Smooth muscle cell (in vitro differentiated cells): ENCODE measurements at regions not wholly inside any gene's neighbourhood (a gene's known extent, or its start where the extent isn't known, plus 50 kb on each side); places are given as distances from the start of the nearest gene placed in this dataset.

Source experiments
- DNase-seq: peaks from one replicate; lab custom pipeline; 2025; ENCODE audit not compliant: unreplicated experiment; lab: John Stamatoyannopoulos, UW
- H2AFZ ChIP-seq: fragments of 200-600 bp; sonication (generic); 2 replicates; pipeline ENCODE4 v1.6.0; 2016; ENCODE audit warnings: antibody characterized with exemption, low read depth, mild to moderate bottlenecking
- H3F3A ChIP-seq: fragments of 200-600 bp; sonication (generic); 2 replicates; pipeline ENCODE4 v1.6.0; 2017; ENCODE audit warnings: antibody characterized with exemption, low read depth
- H3K27ac ChIP-seq: fragments of 200-600 bp; sonication (generic); 2 replicates; pipeline ENCODE4 v1.5.1; 2016; ENCODE audit warnings: low read depth, mild to moderate bottlenecking
- H3K27me3 ChIP-seq: fragments of 200-600 bp; sonication (generic); 2 replicates; pipeline ENCODE4 v1.6.1; 2016; ENCODE audit warnings: low read depth, mild to moderate bottlenecking
- H3K36me3 ChIP-seq: fragments of 200-600 bp; sonication (generic); 2 replicates; pipeline ENCODE4 v1.5.1; 2016; ENCODE audit warnings: low read depth
- H3K4me1 ChIP-seq: fragments of 200-600 bp; sonication (generic); 2 replicates; pipeline ENCODE4 v1.5.1; 2016; ENCODE audit warnings: low read depth
- H3K4me2 ChIP-seq: fragments of 200-600 bp; sonication (generic); 2 replicates; pipeline ENCODE4 v1.6.0; 2016; ENCODE audit warnings: mild to moderate bottlenecking
- H3K4me3 ChIP-seq: fragments of 200-600 bp; sonication (generic); 2 replicates; pipeline ENCODE4 v1.5.1; 2016; ENCODE audit warnings: mild to moderate bottlenecking
- H3K79me2 ChIP-seq: fragments of 200-600 bp; sonication (generic); 2 replicates; pipeline ENCODE4 v1.6.0; 2016; ENCODE audit warnings: low read depth, mild to moderate bottlenecking
- H3K9ac ChIP-seq: fragments of 200-600 bp; sonication (generic); 2 replicates; pipeline ENCODE4 v1.6.0; 2016; ENCODE audit warnings: low read depth
- H3K9me3 ChIP-seq: fragments of 200-600 bp; sonication (generic); replicated peaks from 2 replicates; pipeline ENCODE4 v1.5.1; 2016; ENCODE audit warnings: low read depth
- H4K20me1 ChIP-seq: fragments of 200-600 bp; sonication (generic); 2 replicates; pipeline ENCODE4 v1.6.0; 2016; ENCODE audit warnings: low read depth
- CTCF ChIP-seq: fragments of 200-600 bp; sonication (generic); IDR thresholded peaks from 2 replicates; pipeline ENCODE4 v1.5.1; 2017; ENCODE audit warnings: borderline replicate concordance, mild to moderate bottlenecking, antibody characterized with exemption; ENCODE audit not compliant: insufficient read depth, poor library complexity, severe bottlenecking
- WGBS: methylation state at CpG from one replicate; pipeline ENCODE4 v1.1.7; 2016; ENCODE audit warnings: low lambda C conversion rate; 5-methylcytosine and 5-hydroxymethylcytosine counted together

DNA sequence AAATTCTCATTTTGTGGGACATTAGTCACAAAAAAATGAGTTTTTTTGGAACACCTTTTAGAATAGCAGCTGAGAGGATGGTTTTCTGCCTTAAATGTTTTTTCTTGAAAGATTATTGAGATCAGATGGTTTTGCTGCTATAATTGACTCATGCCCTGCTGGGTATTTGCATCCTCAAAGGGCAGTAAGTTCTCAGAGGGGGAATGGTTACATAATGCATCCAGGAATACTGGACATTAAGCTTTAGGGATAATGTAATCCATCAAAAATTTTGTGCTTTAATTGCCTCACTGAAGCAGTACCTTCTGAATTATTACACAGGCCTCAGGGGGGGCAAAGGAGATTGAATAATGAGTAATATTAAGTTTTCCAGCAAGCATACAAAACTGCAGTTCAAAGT is 866.3 kb upstream of the SPRY2 start:
- Histone ChIP-seq H3K9me3 (no peaks in the 10 kb centered on the region), H2AFZ (no peak overlapping the region), H3F3A (no peaks in the 10 kb centered on the region), H3K4me3 (no peak overlapping the region), H3K36me3 (no peaks in the 10 kb centered on the region), H3K4me2 (no peak overlapping the region), H3K9ac (no peak overlapping the region), H3K4me1 (peaks cover 12% of the 10 kb centered on the region), H3K27me3 (no peaks in the 10 kb centered on the region), H4K20me1 (no peaks in the 10 kb centered on the region), H3K27ac (peak overlapping the region; percentile 10), H3K79me2 (no peaks in the 10 kb centered on the region)
- TF ChIP-seq CTCF: no peak
- no peak for DNase-seq

GRCh38 chr13:81203783-81204182 is 862.9 kb upstream of the SPRY2 start:
- Histone ChIP-seq H3K27me3 (no peaks in the 10 kb centered on the region), H4K20me1 (no peaks in the 10 kb centered on the region), H3K9ac (no peak overlapping the region), H3K36me3 (no peaks in the 10 kb centered on the region), H2AFZ (no peak overlapping the region), H3K4me3 (no peak overlapping the region), H3K4me1 (peaks cover 10% of the 10 kb centered on the region), H3K9me3 (no peaks in the 10 kb centered on the region), H3K4me2 (no peak overlapping the region), H3K79me2 (no peaks in the 10 kb centered on the region), H3F3A (no peaks in the 10 kb centered on the region), H3K27ac (no peak overlapping the region)
- no peak for DNase-seq
- 88% methylated on average over 1 of the region's 1 CpG for WGBS
- TF ChIP-seq CTCF: no peak

DNA sequence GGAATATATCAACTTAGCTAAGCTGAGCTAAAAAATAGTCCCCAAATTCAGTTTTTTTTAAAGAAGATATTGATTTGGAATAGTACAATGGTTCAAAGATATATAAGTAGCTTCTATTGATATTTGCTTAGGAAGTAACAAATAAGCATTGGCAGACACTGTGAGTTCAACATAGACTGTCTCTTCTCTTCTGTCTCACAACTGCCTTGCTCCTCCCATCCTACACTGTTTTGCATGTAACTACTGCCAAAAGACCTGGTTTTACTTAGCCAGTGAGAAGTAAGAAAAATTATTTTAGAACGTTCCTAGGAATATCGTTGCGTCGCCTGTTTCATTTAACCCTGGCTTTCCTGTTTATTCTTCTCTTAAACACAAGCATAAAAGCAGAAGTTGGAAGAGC is 859.0 kb upstream of the SPRY2 start:
- WGBS: 94% methylated on average over 4 of the region's 4 CpGs
- Histone ChIP-seq H3K4me3 (no peak overlapping the region), H4K20me1 (no peaks in the 10 kb centered on the region), H3K9ac (no peak overlapping the region), H3K36me3 (no peaks in the 10 kb centered on the region), H3K27ac (no peak overlapping the region), H3F3A (no peaks in the 10 kb centered on the region), H3K4me1 (no peaks in the 10 kb centered on the region), H3K79me2 (no peaks in the 10 kb centered on the region), H3K9me3 (no peaks in the 10 kb centered on the region), H3K27me3 (no peaks in the 10 kb centered on the region), H2AFZ (no peak overlapping the region), H3K4me2 (no peak overlapping the region)
- no peak for DNase-seq
- no peak for TF ChIP-seq CTCF

- Histone ChIP-seq H3K27me3 (no peaks in the 10 kb centered on the region), H3K79me2 (no peaks in the 10 kb centered on the region), H3K4me1 (no peaks in the 10 kb centered on the region), H3K4me3 (no peak overlapping the region), H3K9ac (no peak overlapping the region), H4K20me1 (no peaks in the 10 kb centered on the region), H3K4me2 (no peak overlapping the region), H3K27ac (no peak overlapping the region), H2AFZ (no peak overlapping the region), H3F3A (no peaks in the 10 kb centered on the region), H3K36me3 (no peaks in the 10 kb centered on the region), H3K9me3 (no peaks in the 10 kb centered on the region)
- WGBS: 89% methylated on average over 3 of the region's 3 CpGs
- no peak for TF ChIP-seq CTCF
- DNase-seq: no peak
Measured at GRCh38 chr13:81197966-81198365, 857.0 kb upstream of the SPRY2 start.
